A673 (cell line): ENCODE measurements at regions not wholly inside any gene's neighbourhood (a gene's known extent, or its start where the extent isn't known, plus 50 kb on each side); places are given as distances from the start of the nearest gene placed in this dataset.

ENCODE experiments used
- BruUV-seq: library from RNA; stranded (reverse); fragments of 400-500 nt; replicated peaks from 2 replicates; lab custom pipeline; 2021; lab: Mats Ljungman, UMichigan
- CTCF ChIA-PET: fragments of 300-600 bp; sonication (Branson Sonifier 250); formaldehyde crosslinking; loops from one replicate; lab custom pipeline; 2022; ENCODE audit warnings: antibody characterized with exemption; lab: Charles Lee
- POLR2A ChIA-PET: fragments of 300-600 bp; sonication (Branson Sonifier 250); formaldehyde crosslinking; loops from one replicate; lab custom pipeline; 2022; ENCODE audit warnings: antibody characterized with exemption; ENCODE audit not compliant: low non-redundant PET; lab: Charles Lee
- DNase-seq: peaks from one replicate; pipeline ENCODE4 v3.0.0-alpha.2; 2015; ENCODE audit warnings: low spot score
- H3K27ac ChIP-seq: fragments of 200-600 bp; sonication (generic); 2 replicates; pipeline ENCODE4 v1.5.1; 2016; ENCODE audit warnings: mixed run types, low read depth, mild to moderate bottlenecking, mixed read lengths, antibody characterized with exemption, low read length; ENCODE audit not compliant: poor library complexity, severe bottlenecking
- H3K27me3 ChIP-seq: fragments of 200-600 bp; sonication (generic); replicated peaks from 2 replicates; pipeline ENCODE4 v1.6.1; 2017; ENCODE audit warnings: mixed run types, low read depth, mild to moderate bottlenecking, mixed read lengths, antibody characterized with exemption, low read length; ENCODE audit not compliant: insufficient read depth, poor library complexity
- H3K36me3 ChIP-seq: fragments of 200-600 bp; sonication (generic); 2 replicates; pipeline ENCODE4 v1.6.1; 2016; ENCODE audit warnings: mixed run types, mild to moderate bottlenecking, mixed read lengths, antibody characterized with exemption, low read length; ENCODE audit not compliant: insufficient read depth, poor library complexity, severe bottlenecking
- H3K4me1 ChIP-seq: fragments of 200-600 bp; sonication (generic); 2 replicates; pipeline ENCODE4 v1.6.1; 2017; ENCODE audit warnings: mixed run types, mild to moderate bottlenecking, mixed read lengths, antibody characterized with exemption, low read length; ENCODE audit not compliant: insufficient read depth, poor library complexity, severe bottlenecking
- H3K4me3 ChIP-seq: fragments of 200-600 bp; sonication (generic); 2 replicates; pipeline ENCODE4 v1.5.1; 2016; ENCODE audit warnings: low read depth, mixed run types, mild to moderate bottlenecking, mixed read lengths, low read length; ENCODE audit not compliant: poor library complexity, severe bottlenecking
- H3K9me3 ChIP-seq: fragments of 200-600 bp; sonication (generic); 2 replicates; pipeline ENCODE4 v1.6.1; 2016; ENCODE audit warnings: mixed run types, low read depth, mild to moderate bottlenecking, mixed read lengths, antibody characterized with exemption, low read length; ENCODE audit not compliant: poor library complexity, severe bottlenecking
- CTCF ChIP-seq: fragments of 300-800, 200-600 bp; sonication (generic); conservative IDR thresholded peaks from 2 replicates; pipeline ENCODE4 v1.5.1; 2017; ENCODE audit warnings: low read depth, mild to moderate bottlenecking, antibody characterized with exemption, low read length, moderate library complexity, mixed read lengths
- EZH2 ChIP-seq: fragments of 200-600 bp; sonication (generic); IDR thresholded peaks from 2 replicates; pipeline ENCODE4 v1.6.1; 2017; ENCODE audit warnings: borderline replicate concordance, low read depth, mild to moderate bottlenecking, mixed read lengths, antibody characterized with exemption, low read length; ENCODE audit not compliant: poor library complexity, severe bottlenecking
- intact Hi-C: fragments of 100-400 bp; cut with micrococcal nuclease; formaldehyde crosslinking; loops from one replicate; pipeline ENCODE4 v1.10.0; 2022; ENCODE audit not compliant: unreplicated experiment

- Histone ChIP-seq H3K9me3 (no peaks in the 10 kb centered on the region), H3K36me3 (no peaks in the 10 kb centered on the region), H3K27me3 (peaks cover 3% of the 10 kb centered on the region), H3K4me1 (no peaks in the 10 kb centered on the region), H3K4me3 (no peak overlapping the region), H3K27ac (no peak overlapping the region)
- no peak for DNase-seq
- TF ChIP-seq CTCF (no peak), EZH2 (no peak)
- intact Hi-C loops, result no loop called here
- BruUV-seq, result no TSS peak
- POLR2A ChIA-PET, result no interaction called here
- CTCF ChIA-PET, result no interaction called here
Measured at GRCh38 chr4:45927641-45928040, 196.2 kb downstream of the GABRG1 start.

- no TSS peak for BruUV-seq
- Histone ChIP-seq H3K4me1 (no peaks in the 10 kb centered on the region), H3K27ac (no peak overlapping the region), H3K27me3 (no peaks in the 10 kb centered on the region), H3K36me3 (no peaks in the 10 kb centered on the region), H3K9me3 (no peaks in the 10 kb centered on the region), H3K4me3 (no peak overlapping the region)
- POLR2A ChIA-PET, result no interaction called here
- no peak for DNase-seq
- CTCF ChIA-PET, result no interaction called here
- no peak for TF ChIP-seq EZH2
- TF ChIP-seq CTCF, result no peak
- intact Hi-C loops, result no loop called here
Measured at GRCh38 chr4:45925809-45926208, 198.0 kb downstream of the GABRG1 start.

- TF ChIP-seq EZH2 (no peak), CTCF (no peak)
- no peaks in the 10 kb centered on the region for H3K9me3 ChIP-seq
- BruUV-seq, result no TSS peak
- no peak overlapping the region for H3K27ac ChIP-seq
- H3K4me1 ChIP-seq, result no peaks in the 10 kb centered on the region
- DNase-seq, result no peak
- H3K27me3 ChIP-seq, result no peaks in the 10 kb centered on the region
- POLR2A ChIA-PET, result no interaction called here
- no peak overlapping the region for H3K4me3 ChIP-seq
- CTCF ChIA-PET, result no interaction called here
- no peaks in the 10 kb centered on the region for H3K36me3 ChIP-seq
- intact Hi-C loops, result no loop called here
Measured at GRCh38 chr4:45920861-45921260, 203.0 kb downstream of the GABRG1 start.
